ENCODE measurements at regions not wholly inside any gene's neighbourhood (a gene's known extent, or its start where the extent isn't known, plus 50 kb on each side); places are given as distances from the start of the nearest gene placed in this dataset.
"Not testable (repeated sequence)": the region's sequence is repeated elsewhere in the genome, so short reads cannot be mapped to it uniquely, and the experiment has no call there.

GRCh38 chr17:6373599-6373998, 61.3 kb downstream of the AIPL1 start:
- H3K4me3 ChIP-seq (replicated peaks in 1 of 2; ENCODE audit: low read depth in 2 of 2, low read length in 2 of 2); DNase-seq (ENCODE audit: low read depth in 2 of 2): not testable (repeated sequence)

GRCh38 chr17:6366221-6366666, 68.7 kb downstream of the AIPL1 start:
- no peak overlapping the region for H3K4me3 ChIP-seq (replicated peaks in 1 of 2; ENCODE audit: low read depth in 2 of 2, low read length in 2 of 2)
- peak in 1 of 2 donors; percentile 7 for DNase-seq (ENCODE audit: low read depth in 2 of 2)
- TF ChIP-seq CTCF (IDR thresholded peaks at IDR 0.05; ENCODE audit: low read depth, low read length): no peak

GRCh38 chr17:6365200-6365943, 69.5 kb downstream of the AIPL1 start:
- DNase-seq (ENCODE audit: low read depth in 2 of 2): peak in 1 of 2 donors; percentile 19
- TF ChIP-seq CTCF (IDR thresholded peaks at IDR 0.05; ENCODE audit: low read depth, low read length): no peak
- H3K4me3 ChIP-seq (replicated peaks in 1 of 2; ENCODE audit: low read depth in 2 of 2, low read length in 2 of 2): no peak overlapping the region

GRCh38 chr17:6361733-6362132, 73.2 kb downstream of the AIPL1 start:
- peak in 1 of 2 donors; percentile 2 for DNase-seq (ENCODE audit: low read depth in 2 of 2)
- H3K4me3 ChIP-seq (replicated peaks in 1 of 2; ENCODE audit: low read depth in 2 of 2, low read length in 2 of 2): no peak overlapping the region
- no peak for TF ChIP-seq CTCF (IDR thresholded peaks at IDR 0.05; ENCODE audit: low read depth, low read length)

GRCh38 chr17:6358131-6358530, 76.8 kb downstream of the AIPL1 start:
- TF ChIP-seq CTCF (IDR thresholded peaks at IDR 0.05; ENCODE audit: low read depth, low read length): no peak
- DNase-seq (ENCODE audit: low read depth in 2 of 2): no peak
- no peak overlapping the region for H3K4me3 ChIP-seq (replicated peaks in 1 of 2; ENCODE audit: low read depth in 2 of 2, low read length in 2 of 2)

GRCh38 chr17:6356562-6356961, 78.4 kb downstream of the AIPL1 start:
- TF ChIP-seq CTCF (IDR thresholded peaks at IDR 0.05; ENCODE audit: low read depth, low read length): no peak
- DNase-seq (ENCODE audit: low read depth in 2 of 2): no peak

GRCh38 chr17:6355196-6355595, 79.7 kb downstream of the AIPL1 start:
- DNase-seq (ENCODE audit: low read depth in 2 of 2): no peak
- no peak overlapping the region for H3K4me3 ChIP-seq (replicated peaks in 1 of 2; ENCODE audit: low read depth in 2 of 2, low read length in 2 of 2)
- no peak for TF ChIP-seq CTCF (IDR thresholded peaks at IDR 0.05; ENCODE audit: low read depth, low read length)

More at GRCh38 chr17:6356562-6356961, 78.4 kb downstream of the AIPL1 start:
- H3K4me3 ChIP-seq (replicated peaks in 1 of 2; ENCODE audit: low read depth in 2 of 2, low read length in 2 of 2): no peak overlapping the region

Data from cardiac fibroblast (primary cell).